Parathyroid adenoma (tissue), 2 donors: ENCODE measurements at regions not wholly inside any gene's neighbourhood (a gene's known extent, or its start where the extent isn't known, plus 50 kb on each side); places are given as distances from the start of the nearest gene placed in this dataset.

Experiments
- H2AFZ ChIP-seq: fragments of 300-600 bp; sonication (generic); one replicate; pipeline ENCODE4 v1.7.0; 2017; ENCODE audit warnings: antibody characterized with exemption, mild to moderate bottlenecking
- H3K27ac ChIP-seq: fragments of 300-600 bp; sonication (generic); one replicate; pipeline ENCODE4 v1.7.0; 2017
- H3K27me3 ChIP-seq: fragments of 300-600 bp; sonication (generic); one replicate; pipeline ENCODE4 v1.7.0; 2017; ENCODE audit warnings: low read length; ENCODE audit not compliant: control insufficient read depth, insufficient read depth
- H3K36me3 ChIP-seq: fragments of 300-600 bp; sonication (generic); one replicate; pipeline ENCODE4 v1.7.0; 2017; ENCODE audit warnings: low read length; ENCODE audit not compliant: control insufficient read depth, insufficient read depth
- H3K4me1 ChIP-seq: fragments of 300-600 bp; sonication (generic); one replicate; pipeline ENCODE4 v1.7.0; 2017; ENCODE audit warnings: control low read depth
- H3K4me2 ChIP-seq: fragments of 300-600 bp; sonication (generic); one replicate; pipeline ENCODE4 v1.7.0; 2017; ENCODE audit warnings: low read length
- H3K4me3 ChIP-seq: fragments of 300-600 bp; sonication (generic); one replicate; pipeline ENCODE4 v1.7.0; 2017; ENCODE audit warnings: low read depth, low read length
- H3K79me2 ChIP-seq: fragments of 300-600 bp; sonication (generic); one replicate; pipeline ENCODE4 v1.7.0; 2017; ENCODE audit warnings: control low read depth
- H3K9ac ChIP-seq: fragments of 300-600 bp; sonication (generic); one replicate; pipeline ENCODE4 v1.7.0; 2017; ENCODE audit warnings: mild to moderate bottlenecking
- H3K9me3 ChIP-seq: fragments of 300-600 bp; sonication (generic); one replicate; pipeline ENCODE4 v1.7.0; 2017; ENCODE audit warnings: low read length; ENCODE audit not compliant: control insufficient read depth
- CTCF ChIP-seq: fragments of 300-600 bp; sonication (generic); IDR thresholded peaks from one replicate; pipeline ENCODE4 v1.7.0; 2017; ENCODE audit warnings: antibody characterized with exemption, mild to moderate bottlenecking
- donor health status: primary hyperparathyroidism.

DNA sequence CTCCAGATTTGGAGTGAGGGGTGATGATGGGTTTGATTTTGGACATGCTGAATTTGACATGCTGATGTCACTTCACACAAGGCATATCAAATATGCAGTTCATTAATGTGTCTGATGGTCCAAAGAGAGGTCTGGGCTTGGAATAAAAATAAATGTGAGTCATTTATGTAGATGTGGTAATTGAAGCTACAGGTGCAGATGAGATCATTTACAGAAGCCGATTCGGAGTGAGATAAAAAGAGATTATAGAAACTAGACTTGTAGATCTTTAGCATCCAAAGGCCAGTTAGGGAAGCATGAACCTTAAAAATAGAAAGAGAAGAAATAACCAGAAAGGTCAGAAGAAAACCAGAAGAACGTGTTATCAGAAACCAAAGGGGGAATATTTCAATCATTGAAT is 350.9 kb upstream of the ZP4 start:
- no peaks in the 10 kb centered on the region for H3K27me3 ChIP-seq
- no peaks in the 10 kb centered on the region for H3K4me1 ChIP-seq

DNA sequence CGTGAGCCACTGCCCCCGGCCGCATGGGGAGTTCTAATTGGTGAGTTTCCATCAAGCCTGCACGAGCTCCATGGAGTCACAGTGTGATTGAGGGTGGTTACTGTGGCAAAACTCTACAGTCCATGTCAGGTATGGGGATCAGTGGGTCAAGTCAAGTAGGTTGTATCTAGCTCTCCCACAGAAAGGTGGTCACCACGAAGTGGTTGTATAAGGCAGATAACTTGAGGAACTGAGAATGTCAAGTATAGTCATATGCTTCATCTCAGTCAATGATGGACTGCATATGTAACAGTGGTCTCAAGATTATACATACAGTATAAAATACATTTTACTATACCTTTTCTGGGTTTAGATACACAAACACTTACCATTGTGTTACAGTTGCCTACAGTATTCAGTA is 348.6 kb upstream of the ZP4 start:
- Histone ChIP-seq H3K4me3 (no peak overlapping the region), H3K27ac (no peak overlapping the region), H3K4me2 (no peak overlapping the region), H2AFZ (no peak overlapping the region), H3K9me3 (no peaks in the 10 kb centered on the region), H3K27me3 (no peaks in the 10 kb centered on the region), H3K9ac (no peak overlapping the region), H3K36me3 (no peaks in the 10 kb centered on the region), H3K79me2 (no peaks in the 10 kb centered on the region), H3K4me1 (no peaks in the 10 kb centered on the region)
- TF ChIP-seq CTCF: no peak

More for the DNA sequence above, 350.9 kb upstream of the ZP4 start:
- H2AFZ ChIP-seq: no peak overlapping the region
- H3K79me2 ChIP-seq: no peaks in the 10 kb centered on the region
- no peak for TF ChIP-seq CTCF
- no peak overlapping the region for H3K9ac ChIP-seq
- no peak overlapping the region for H3K27ac ChIP-seq
- no peaks in the 10 kb centered on the region for H3K9me3 ChIP-seq
- no peak overlapping the region for H3K4me3 ChIP-seq
- no peaks in the 10 kb centered on the region for H3K36me3 ChIP-seq
- H3K4me2 ChIP-seq: no peak overlapping the region

DNA sequence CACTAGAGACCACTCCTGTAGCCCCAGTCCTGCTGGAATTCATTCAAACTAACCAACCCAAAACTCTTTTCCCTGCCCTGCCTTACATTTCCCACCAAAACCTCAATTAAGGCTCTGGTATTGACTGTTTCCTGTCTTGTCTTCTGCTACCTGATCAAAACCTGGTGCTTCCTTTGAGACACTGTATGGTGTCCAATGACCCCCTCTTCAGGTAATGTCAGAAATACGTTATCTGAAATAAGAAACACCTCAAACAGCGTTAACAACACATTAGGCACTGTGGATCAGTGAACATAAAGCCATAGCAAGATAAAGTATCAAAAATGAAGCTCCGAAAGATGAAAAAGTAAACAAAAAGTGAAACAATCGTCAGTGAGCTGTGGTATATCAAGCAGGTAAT is 343.2 kb upstream of the ZP4 start:
- Histone ChIP-seq H2AFZ (no peak overlapping the region), H3K4me1 (no peaks in the 10 kb centered on the region)
- no peak for TF ChIP-seq CTCF

DNA sequence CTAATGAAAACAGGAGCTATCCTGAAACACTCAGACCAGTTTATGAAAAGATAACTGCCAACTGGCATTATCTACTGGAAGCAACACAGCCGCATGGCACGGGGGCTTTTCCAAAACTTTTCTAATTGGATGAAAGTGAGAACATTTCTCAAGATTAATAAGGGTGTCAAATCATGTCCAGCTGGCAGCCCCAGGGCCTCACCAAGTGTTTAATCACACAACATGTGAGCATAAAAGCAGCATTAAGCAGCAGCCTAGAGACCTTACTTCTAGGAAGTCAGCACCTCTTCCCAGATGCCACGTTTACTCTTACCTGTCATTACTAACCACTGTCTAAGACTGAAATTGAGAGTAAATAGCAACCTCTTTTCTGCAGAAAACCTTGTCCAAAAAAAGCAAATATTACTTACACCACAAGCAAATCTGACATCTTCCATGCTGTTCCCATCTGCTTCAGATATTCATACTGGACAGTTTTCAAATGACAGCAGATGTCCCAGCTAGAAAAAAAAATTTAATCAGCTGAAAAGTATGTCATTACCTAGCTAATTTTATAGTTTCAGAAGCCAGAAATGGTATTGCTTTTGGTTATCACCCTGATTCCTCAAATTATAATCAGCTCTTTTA is 341.5 kb upstream of the ZP4 start:
- Histone ChIP-seq H3K79me2 (no peaks in the 10 kb centered on the region), H3K27ac (no peak overlapping the region), H3K4me1 (no peaks in the 10 kb centered on the region), H3K27me3 (no peaks in the 10 kb centered on the region), H3K4me2 (no peak overlapping the region), H3K36me3 (no peaks in the 10 kb centered on the region), H3K9me3 (no peaks in the 10 kb centered on the region), H3K4me3 (no peak overlapping the region), H3K9ac (no peak overlapping the region), H2AFZ (no peak overlapping the region)
- TF ChIP-seq CTCF: no peak

More for the DNA sequence above, 343.2 kb upstream of the ZP4 start:
- Histone ChIP-seq H3K27me3 (no peaks in the 10 kb centered on the region), H3K4me3 (no peak overlapping the region), H3K9me3 (no peaks in the 10 kb centered on the region), H3K79me2 (no peaks in the 10 kb centered on the region), H3K36me3 (no peaks in the 10 kb centered on the region), H3K9ac (no peak overlapping the region), H3K27ac (no peak overlapping the region), H3K4me2 (no peak overlapping the region)

DNA sequence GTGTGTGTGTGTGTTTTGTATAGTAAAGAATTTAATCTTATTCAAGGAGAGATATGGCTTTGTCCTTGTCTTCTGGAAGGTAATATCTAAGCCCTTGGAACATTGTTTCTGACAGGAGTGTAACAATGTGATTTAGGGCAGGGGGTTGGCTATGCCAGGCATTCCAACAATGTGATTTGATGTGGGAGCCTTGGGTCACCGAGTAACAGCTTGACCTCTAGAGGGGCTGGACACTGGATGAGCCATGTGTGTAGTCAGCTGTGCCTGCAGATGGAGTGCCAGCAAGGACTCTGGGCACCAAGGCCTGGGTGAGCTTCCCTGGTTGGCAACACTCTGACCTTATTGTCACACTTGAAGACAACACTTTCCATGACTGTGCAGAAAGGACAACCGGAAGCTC is 336.1 kb upstream of the ZP4 start:
- H3K36me3 ChIP-seq: no peaks in the 10 kb centered on the region
- H3K27me3 ChIP-seq: no peaks in the 10 kb centered on the region
- H3K9me3 ChIP-seq: no peaks in the 10 kb centered on the region
- H2AFZ ChIP-seq: no peak overlapping the region
- H3K27ac ChIP-seq: no peak overlapping the region
- H3K9ac ChIP-seq: no peak overlapping the region
- no peak overlapping the region for H3K4me3 ChIP-seq
- no peaks in the 10 kb centered on the region for H3K4me1 ChIP-seq
- no peak for TF ChIP-seq CTCF
- no peak overlapping the region for H3K4me2 ChIP-seq
- H3K79me2 ChIP-seq: no peaks in the 10 kb centered on the region
